GM21381 (cell line): ENCODE measurements at regions not wholly inside any gene's neighbourhood (a gene's known extent, or its start where the extent isn't known, plus 50 kb on each side); places are given as distances from the start of the nearest gene placed in this dataset.
"Not testable (repeated sequence)": the region's sequence is repeated elsewhere in the genome, so short reads cannot be mapped to it uniquely, and the experiment has no call there.

ENCODE experiments used
- ATAC-seq: cut with Tn5 transposase; IDR thresholded peaks from one replicate; pipeline ENCODE4 v1.9.1; 2021; ENCODE audit warnings: mild to moderate bottlenecking, moderate library complexity; ENCODE audit not compliant: unreplicated experiment

- no peak for ATAC-seq
Observed at GRCh38 chr18:25592804-25593360, 240.9 kb upstream of the ZNF521 start.

DNA sequence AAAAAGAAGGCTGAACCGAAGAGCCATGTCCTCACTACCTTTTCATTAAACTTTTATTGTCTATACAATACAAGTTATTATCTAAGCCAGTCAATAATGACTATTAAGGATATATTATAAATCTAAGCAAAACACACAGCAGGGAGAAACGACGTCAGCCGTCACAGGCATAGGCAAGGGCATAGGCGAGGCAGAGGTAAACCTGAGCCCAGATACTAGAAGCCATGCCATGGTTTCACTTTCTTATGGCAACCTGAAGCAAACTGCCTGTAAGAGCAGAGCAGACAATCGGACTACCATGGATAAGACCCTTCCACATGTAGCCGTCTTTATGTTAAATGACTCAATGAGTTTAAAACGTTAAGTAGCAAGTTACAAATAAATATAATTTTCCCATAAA is 238.5 kb upstream of the ZNF521 start:
- no peak for ATAC-seq

DNA sequence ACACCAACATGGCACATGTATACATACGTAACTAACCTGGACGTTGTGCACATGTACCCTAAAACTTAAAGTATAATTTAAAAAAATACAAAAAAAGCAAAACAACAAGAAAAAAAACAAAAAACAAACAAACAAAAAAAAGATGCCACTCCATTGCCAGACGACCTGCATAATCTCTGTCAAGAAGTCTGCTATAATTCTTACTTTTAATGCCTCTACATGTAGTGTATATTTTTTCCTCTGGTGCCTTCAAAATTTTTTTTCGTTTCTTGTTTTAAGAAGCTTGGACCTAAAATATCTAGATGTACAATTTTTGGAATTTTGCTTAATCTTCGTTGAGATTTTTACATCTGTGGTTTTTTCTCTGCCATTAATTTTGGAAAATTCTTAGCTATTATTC is 235.6 kb upstream of the ZNF521 start:
- no peak for ATAC-seq

GRCh38 chr18:25568986-25569385 is 217.0 kb upstream of the ZNF521 start:
- no peak for ATAC-seq

DNA sequence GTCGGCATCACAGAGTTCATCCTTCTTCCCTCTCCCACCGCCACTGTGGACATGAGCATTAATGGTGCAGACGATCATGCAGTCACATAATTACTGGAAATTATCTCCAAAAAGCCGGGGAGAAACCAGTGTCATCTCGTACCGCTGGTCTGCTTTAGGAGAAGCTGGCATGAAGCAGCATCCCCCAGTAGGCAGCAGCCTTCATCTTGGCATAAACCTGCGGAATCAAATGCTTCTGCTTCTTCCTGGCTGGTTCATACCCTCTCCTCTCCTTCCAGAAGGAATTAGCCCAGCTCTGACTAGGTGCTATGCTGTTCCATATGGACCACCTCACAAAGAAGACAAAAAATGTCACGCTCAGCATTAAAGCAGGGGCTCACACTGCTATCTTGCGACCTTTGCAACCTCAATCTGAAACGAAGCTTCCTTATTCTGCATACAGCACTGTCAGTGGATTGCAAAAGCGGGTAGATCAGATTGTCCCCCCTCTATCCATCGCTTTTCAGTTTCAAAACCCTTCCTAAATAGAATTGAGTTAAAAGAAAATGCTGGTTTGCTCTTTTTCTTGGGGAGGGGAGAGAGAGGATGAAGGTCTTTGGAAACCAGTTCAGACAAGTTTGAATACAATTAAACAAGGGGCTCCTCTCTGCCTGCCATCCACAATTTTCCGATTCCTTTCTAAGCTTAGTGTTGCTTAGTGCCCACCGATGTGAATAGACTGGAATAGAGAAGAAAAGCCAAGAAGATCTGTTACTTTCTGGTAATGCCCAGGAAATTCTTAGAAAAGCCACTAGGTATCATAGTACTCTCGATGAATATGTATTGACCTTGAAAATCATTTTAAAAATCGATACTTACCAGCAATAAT is 212.1 kb upstream of the ZNF521 start:
- no peak for ATAC-seq

GRCh38 chr18:25563346-25563745 is 211.4 kb upstream of the ZNF521 start:
- ATAC-seq: no peak

DNA sequence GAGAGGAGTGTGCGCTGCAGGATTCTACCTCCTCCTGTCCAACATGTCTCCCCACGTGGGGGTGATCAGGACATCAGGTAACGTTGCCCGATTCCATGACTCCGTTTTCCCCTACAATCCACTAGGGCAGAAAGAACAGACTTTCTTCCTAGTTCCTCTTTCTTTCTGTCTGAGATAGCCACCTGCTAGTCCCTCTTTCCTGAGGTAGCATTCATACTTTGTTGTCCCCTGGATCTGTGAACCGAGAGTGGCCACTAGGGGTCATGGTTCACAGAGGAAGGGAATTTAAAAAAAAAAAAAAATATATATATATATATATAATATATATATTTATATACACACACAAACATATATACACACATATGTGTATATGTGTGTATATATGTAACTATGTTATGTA is 210.0 kb upstream of the ZNF521 start:
- no peak for ATAC-seq

- ATAC-seq: no peak
Observed at GRCh38 chr18:25560369-25560768, 208.4 kb upstream of the ZNF521 start.

GRCh38 chr18:25557011-25557410 is 205.0 kb upstream of the ZNF521 start:
- no peak for ATAC-seq

- ATAC-seq: no peak
Observed at GRCh38 chr18:25553631-25554263, 201.8 kb upstream of the ZNF521 start.

GRCh38 chr18:25544546-25545287 is 192.8 kb upstream of the ZNF521 start:
- ATAC-seq: no peak

DNA sequence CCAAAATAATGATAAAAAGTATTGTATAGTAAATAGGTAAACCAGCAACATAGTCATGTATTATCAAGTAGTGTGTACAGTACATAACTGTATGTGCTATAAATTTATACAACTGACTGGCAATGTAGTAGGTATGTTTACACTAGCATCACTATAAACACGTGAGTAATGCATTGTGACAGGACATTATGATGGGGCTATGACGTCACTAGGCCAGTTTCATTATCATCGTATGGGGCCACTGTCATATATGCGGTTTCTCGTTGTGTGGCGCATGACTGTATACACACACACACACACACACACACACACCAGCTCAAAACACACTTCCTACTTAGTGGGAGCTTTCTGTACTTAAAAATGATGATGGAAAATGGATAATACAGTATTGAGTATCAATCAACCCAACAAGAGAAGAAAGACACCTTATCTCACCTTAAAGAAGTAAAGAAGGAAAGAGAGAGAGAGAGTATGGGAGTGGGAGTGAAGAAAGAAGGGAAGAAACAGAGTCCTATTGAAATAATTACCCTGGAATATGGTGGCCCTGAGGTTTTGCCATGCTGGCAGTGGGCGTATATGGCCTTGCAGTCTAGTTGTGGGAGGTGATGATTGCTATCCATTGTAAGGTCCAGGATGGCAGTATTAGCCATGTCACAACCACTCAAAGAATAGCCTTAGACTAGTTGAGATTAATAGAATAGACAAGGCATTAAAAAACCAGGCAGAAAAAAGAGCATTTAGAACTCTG is 186.4 kb upstream of the ZNF521 start:
- ATAC-seq: no peak

DNA sequence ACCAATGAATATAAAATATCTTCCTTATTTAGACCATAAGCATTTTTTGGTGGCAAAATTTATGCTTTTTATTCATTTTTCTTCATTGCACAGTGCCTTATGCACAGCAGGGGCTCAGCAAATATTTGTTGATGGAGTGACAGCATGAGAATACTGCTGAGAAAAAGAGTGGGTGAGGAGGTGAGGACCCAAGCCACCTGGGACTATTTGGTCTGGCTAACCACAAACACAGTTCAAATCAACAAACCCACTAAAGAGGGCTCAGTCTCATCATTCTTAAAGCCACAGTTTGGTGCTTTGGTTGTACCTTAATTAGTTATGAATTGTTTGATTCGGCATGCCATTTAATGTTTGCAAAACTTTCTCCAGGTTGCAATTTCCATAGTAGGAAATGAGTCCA is 183.5 kb upstream of the ZNF521 start:
- ATAC-seq: no peak

- ATAC-seq: no peak
Observed at GRCh38 chr18:25534401-25534800, 182.4 kb upstream of the ZNF521 start.

- no peak for ATAC-seq
Observed at GRCh38 chr18:25533218-25533617, 181.3 kb upstream of the ZNF521 start.

- ATAC-seq: no peak
Observed at GRCh38 chr18:25531207-25531606, 179.2 kb upstream of the ZNF521 start.

DNA sequence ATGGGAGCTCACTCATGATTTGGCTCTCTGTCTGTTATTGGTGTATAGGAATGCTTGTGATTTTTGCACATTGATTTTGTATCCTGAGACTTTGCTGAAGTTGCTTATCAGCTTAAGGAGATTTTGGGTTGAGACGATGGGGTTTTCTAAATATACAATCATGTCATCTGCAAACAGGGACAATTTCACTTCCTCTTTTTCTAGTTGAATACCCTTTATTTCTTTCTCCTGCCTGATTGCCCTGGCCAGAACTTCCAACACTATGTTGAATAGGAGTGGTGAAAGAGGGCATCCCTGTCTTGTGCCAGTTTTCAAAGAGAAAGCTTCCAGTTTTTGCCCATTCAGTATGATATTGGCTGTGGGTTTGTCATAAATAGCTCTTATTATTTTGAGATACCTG is 173.8 kb upstream of the ZNF521 start:
- not testable (repeated sequence) for ATAC-seq

DNA sequence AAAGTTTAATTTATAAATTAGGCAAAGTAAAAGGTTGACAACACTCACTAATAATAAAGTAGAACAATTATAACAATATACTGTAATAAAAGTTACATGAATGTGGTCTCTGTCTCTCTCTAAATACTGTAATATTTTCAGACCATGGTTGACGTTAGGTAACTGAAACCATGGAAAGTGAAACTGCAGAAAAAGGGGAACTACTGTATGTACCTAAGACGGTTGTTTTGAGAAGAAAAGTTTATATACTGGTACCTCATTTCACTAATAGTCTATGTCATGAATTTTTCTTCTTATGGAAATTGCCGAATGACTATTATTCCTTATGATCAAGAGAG is 166.7 kb upstream of the ZNF521 start:
- ATAC-seq: peak; percentile 98

GRCh38 chr18:25517881-25518715 is 166.1 kb upstream of the ZNF521 start:
- ATAC-seq: peak; percentile 43
